ENCODE measurements at regions not wholly inside any gene's neighbourhood (a gene's known extent, or its start where the extent isn't known, plus 50 kb on each side); places are given as distances from the start of the nearest gene placed in this dataset.

DNA sequence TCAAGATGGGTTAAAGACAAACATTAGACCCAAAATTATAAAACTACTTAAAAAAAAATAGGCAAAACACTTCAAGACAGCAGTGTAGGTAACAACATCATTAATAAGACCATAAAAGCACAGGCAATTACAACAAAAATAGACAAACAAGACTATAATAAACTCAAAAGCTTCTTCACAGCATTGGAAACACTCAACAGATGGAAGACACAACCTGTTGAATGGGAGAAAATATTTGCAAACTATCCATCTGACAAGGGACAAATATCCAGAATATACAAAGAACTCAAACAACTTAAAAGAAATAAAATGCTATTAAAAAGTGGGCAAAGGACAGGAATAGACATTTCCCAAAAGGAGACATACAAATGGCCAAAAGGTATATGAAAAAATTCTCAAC, 170.7 kb downstream of the HHIP start:
- no peak for TF ChIP-seq POLR2A (IDR thresholded peaks at IDR 0.05; ENCODE audit: extremely low read depth, insufficient read length)
- TF ChIP-seq, protein P1, sequence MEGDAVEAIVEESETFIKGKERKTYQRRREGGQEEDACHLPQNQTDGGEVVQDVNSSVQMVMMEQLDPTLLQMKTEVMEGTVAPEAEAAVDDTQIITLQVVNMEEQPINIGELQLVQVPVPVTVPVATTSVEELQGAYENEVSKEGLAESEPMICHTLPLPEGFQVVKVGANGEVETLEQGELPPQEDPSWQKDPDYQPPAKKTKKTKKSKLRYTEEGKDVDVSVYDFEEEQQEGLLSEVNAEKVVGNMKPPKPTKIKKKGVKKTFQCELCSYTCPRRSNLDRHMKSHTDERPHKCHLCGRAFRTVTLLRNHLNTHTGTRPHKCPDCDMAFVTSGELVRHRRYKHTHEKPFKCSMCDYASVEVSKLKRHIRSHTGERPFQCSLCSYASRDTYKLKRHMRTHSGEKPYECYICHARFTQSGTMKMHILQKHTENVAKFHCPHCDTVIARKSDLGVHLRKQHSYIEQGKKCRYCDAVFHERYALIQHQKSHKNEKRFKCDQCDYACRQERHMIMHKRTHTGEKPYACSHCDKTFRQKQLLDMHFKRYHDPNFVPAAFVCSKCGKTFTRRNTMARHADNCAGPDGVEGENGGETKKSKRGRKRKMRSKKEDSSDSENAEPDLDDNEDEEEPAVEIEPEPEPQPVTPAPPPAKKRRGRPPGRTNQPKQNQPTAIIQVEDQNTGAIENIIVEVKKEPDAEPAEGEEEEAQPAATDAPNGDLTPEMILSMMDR (IDR thresholded peaks at IDR 0.05; ENCODE audit: low read depth, low read length): no peak
- TF ChIP-seq MYC (IDR thresholded peaks at IDR 0.05; ENCODE audit: low read depth, low read length): no peak
- TF ChIP-seq, protein P2, sequence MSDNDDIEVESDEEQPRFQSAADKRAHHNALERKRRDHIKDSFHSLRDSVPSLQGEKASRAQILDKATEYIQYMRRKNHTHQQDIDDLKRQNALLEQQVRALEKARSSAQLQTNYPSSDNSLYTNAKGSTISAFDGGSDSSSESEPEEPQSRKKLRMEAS (IDR thresholded peaks at IDR 0.05; ENCODE audit: low read depth, low read length): no peak

Measured in NB4 (cell line).